H1 (cell line): ENCODE measurements at regions not wholly inside any gene's neighbourhood (a gene's known extent, or its start where the extent isn't known, plus 50 kb on each side); places are given as distances from the start of the nearest gene placed in this dataset.

ENCODE experiments used
- CTCF ChIA-PET: fragments of 300-600 bp; sonication (Branson Sonifier 250); formaldehyde crosslinking; loops from one replicate; lab custom pipeline; 2021; ENCODE audit not compliant: partially characterized antibody; lab: Charles Lee
- POLR2A ChIA-PET: fragments of 300-600 bp; sonication (Branson Sonifier 250); formaldehyde crosslinking; loops from one replicate; lab custom pipeline; 2021; ENCODE audit warnings: inconsistent platforms; ENCODE audit not compliant: partially characterized antibody; lab: Charles Lee
- DNase-seq, 2 experiments: peaks; one replicate each; pipeline versions ENCODE4 v3.0.0 to v3.0.0-alpha.2; 2010 to 2022; ENCODE audit warnings: low spot score in 2 of 2, low read depth in 1 of 2, mixed read lengths in 1 of 2
- FAIRE-seq: peaks from 2 replicates; lab custom pipeline; 2011; peaks lifted over from hg19 to GRCh38; lab: Jason Lieb, UNC
- H2AFZ ChIP-seq: 2 replicates; pipeline ENCODE4 v1.8.1; 2012; ENCODE audit warnings: low read length, inconsistent platforms
- H2AK5ac ChIP-seq: 2 replicates; pipeline ENCODE4 v1.6.1; 2013; ENCODE audit warnings: low read depth, low read length
- H2BK120ac ChIP-seq: replicated peaks from 2 replicates; pipeline ENCODE3; 2013; ENCODE audit warnings: low read depth, low read length, inconsistent platforms
- H2BK12ac ChIP-seq: 2 replicates; pipeline ENCODE4 v1.6.1; 2013; ENCODE audit warnings: low read depth, low read length
- H2BK15ac ChIP-seq: 2 replicates; pipeline ENCODE4 v1.6.1; 2013; ENCODE audit warnings: low read length
- H2BK20ac ChIP-seq: 2 replicates; pipeline ENCODE4 v1.6.1; 2013; ENCODE audit warnings: low read length
- H2BK5ac ChIP-seq: 2 replicates; pipeline ENCODE4 v1.6.1; 2013; ENCODE audit warnings: low read depth, low read length
- H3K14ac ChIP-seq: 2 replicates; pipeline ENCODE4 v1.6.1; 2013; ENCODE audit warnings: inconsistent platforms; ENCODE audit not compliant: insufficient read length
- H3K18ac ChIP-seq: 2 replicates; pipeline ENCODE4 v1.6.1; 2013; ENCODE audit warnings: low read length; ENCODE audit errors: extremely low read depth
- H3K23ac ChIP-seq: 2 replicates; pipeline ENCODE4 v1.6.1; 2013; ENCODE audit warnings: inconsistent platforms; ENCODE audit not compliant: insufficient read length
- H3K23me2 ChIP-seq: 2 replicates; pipeline ENCODE4 v1.6.1; 2013; ENCODE audit warnings: low read depth, low read length
- H3K27ac ChIP-seq: 2 replicates; pipeline ENCODE4 v1.6.1; 2011; ENCODE audit warnings: low read depth, low read length, inconsistent platforms
- H3K27me3 ChIP-seq, 4 experiments: replicated peaks in 1 of 4; 1 replicate in 1 of 4; 2 replicates in 3 of 4; pipeline versions ENCODE4 v1.6.1 to v1.8.1; 2011 to 2013; ENCODE audit warnings: low read length in 3 of 4, mild to moderate bottlenecking in 3 of 4, inconsistent platforms in 2 of 4, mixed read lengths in 2 of 4, moderate library complexity in 1 of 4; ENCODE audit not compliant: control insufficient read depth in 3 of 4, insufficient read depth in 3 of 4; ENCODE audit errors: extremely low read depth in 1 of 4
- H3K36me3 ChIP-seq, 4 experiments: 2 replicates each; pipeline versions ENCODE4 v1.6.1 to v1.8.1; 2011 to 2013; ENCODE audit warnings: mild to moderate bottlenecking in 4 of 4, low read length in 3 of 4, moderate library complexity in 2 of 4, control low read depth in 1 of 4, inconsistent platforms in 1 of 4; ENCODE audit not compliant: insufficient read depth in 4 of 4, control insufficient read depth in 2 of 4
- H3K4ac ChIP-seq: replicated peaks from 2 replicates; pipeline ENCODE3; 2013; ENCODE audit warnings: low read length, low read depth, mixed read lengths, inconsistent platforms; ENCODE audit not compliant: insufficient read length
- H3K4me1 ChIP-seq, 4 experiments: replicated peaks in 1 of 4; 1 replicate in 1 of 4; 2 replicates in 3 of 4; pipeline versions ENCODE4 v1.6.1 to v1.8.1; 2011 to 2013; ENCODE audit warnings: low read length in 3 of 4, inconsistent platforms in 2 of 4, mixed read lengths in 1 of 4; ENCODE audit not compliant: insufficient read depth in 4 of 4, control insufficient read depth in 3 of 4
- H3K4me2 ChIP-seq, 2 experiments: 2 replicates each; pipeline versions ENCODE4 v1.6.1 to v1.8.1; 2011 to 2013; ENCODE audit warnings: low read depth in 2 of 2, low read length in 2 of 2, control low read depth in 1 of 2, inconsistent platforms in 1 of 2, mild to moderate bottlenecking in 1 of 2; ENCODE audit not compliant: insufficient read depth in 1 of 2
- H3K4me3 ChIP-seq, 4 experiments: fragments of 200-600, 300-600 bp in 1 of 4; sonication (generic), shearing (Covaris generic), sonication (Bioruptor Twin) in 1 of 4; 2 replicates each; pipeline versions ENCODE4 v1.5.1 to v1.8.1; 2011 to 2016; ENCODE audit warnings: low read length in 4 of 4, low read depth in 3 of 4, control low read depth in 2 of 4, inconsistent platforms in 2 of 4, mild to moderate bottlenecking in 2 of 4, mixed read lengths in 1 of 4, moderate library complexity in 1 of 4; ENCODE audit not compliant: insufficient read depth in 2 of 4; ENCODE audit errors: extremely low read depth in 1 of 4
- H3K56ac ChIP-seq: replicated peaks from 2 replicates; pipeline ENCODE3; 2013; ENCODE audit warnings: low read depth, mild to moderate bottlenecking, mixed read lengths, low read length, inconsistent platforms; ENCODE audit not compliant: insufficient read length
- H3K79me1 ChIP-seq: 2 replicates; pipeline ENCODE4 v1.6.1; 2013; ENCODE audit warnings: low read depth, low read length, control low read depth
- H3K79me2 ChIP-seq, 2 experiments: 2 replicates each; pipeline versions ENCODE4 v1.6.1 to v1.8.1; 2012 to 2013; ENCODE audit warnings: low read length in 2 of 2, mild to moderate bottlenecking in 2 of 2, inconsistent platforms in 1 of 2; ENCODE audit not compliant: insufficient read depth in 2 of 2, control insufficient read depth in 1 of 2
- H3K9ac ChIP-seq, 4 experiments: replicated peaks in 1 of 4; 1 replicate in 1 of 4; 2 replicates in 3 of 4; pipeline versions ENCODE4 v1.6.1 to v1.8.1; 2011 to 2013; ENCODE audit warnings: low read depth in 3 of 4, low read length in 3 of 4, control low read depth in 2 of 4, mild to moderate bottlenecking in 2 of 4, moderate library complexity in 2 of 4, inconsistent platforms in 1 of 4; ENCODE audit errors: extremely low read depth in 1 of 4
- H3K9me3 ChIP-seq, 2 experiments: 2 replicates each; pipeline versions ENCODE4 v1.6.1 to v1.8.1; 2012 to 2013; ENCODE audit warnings: mild to moderate bottlenecking in 2 of 2, moderate library complexity in 2 of 2, control low read depth in 1 of 2, inconsistent platforms in 1 of 2, low read depth in 1 of 2, low read length in 1 of 2, mixed read lengths in 1 of 2; ENCODE audit not compliant: insufficient read depth in 2 of 2
- H4K20me1 ChIP-seq, 2 experiments: replicated peaks in 1 of 2; 2 replicates each; pipeline versions ENCODE3 to v1.8.1; 2011 to 2013; ENCODE audit warnings: inconsistent platforms in 2 of 2, low read length in 2 of 2, mild to moderate bottlenecking in 1 of 2; ENCODE audit not compliant: insufficient read depth in 2 of 2, control insufficient read depth in 1 of 2
- H4K5ac ChIP-seq: 2 replicates; pipeline ENCODE4 v1.6.1; 2013; ENCODE audit warnings: low read length, low read depth, mixed read lengths, inconsistent platforms; ENCODE audit not compliant: insufficient read length
- H4K8ac ChIP-seq: 2 replicates; pipeline ENCODE4 v1.8.0; 2013; ENCODE audit warnings: mild to moderate bottlenecking, moderate library complexity, low read length, inconsistent platforms; ENCODE audit not compliant: insufficient read depth; ENCODE audit errors: extremely low read depth
- H4K91ac ChIP-seq: replicated peaks from 2 replicates; pipeline ENCODE3; 2013; ENCODE audit warnings: low read length, mixed read lengths, inconsistent platforms; ENCODE audit not compliant: insufficient read length
- BACH1 ChIP-seq: IDR thresholded peaks from 2 replicates; pipeline ENCODE4 v1.6.1; 2012; ENCODE audit warnings: low read length, improper control_type of control experiment
- CBX5 ChIP-seq: fragments of 300-800, 300-1000 bp; sonication (generic); IDR thresholded peaks from 2 replicates; pipeline ENCODE4 v1.7.1; 2016; ENCODE audit warnings: antibody characterized with exemption, low read length, low read depth
- CHD1 ChIP-seq: IDR thresholded peaks from 2 replicates; pipeline ENCODE4 v1.6.1; 2012; ENCODE audit warnings: low read depth, low read length, improper control_type of control experiment
- CHD2 ChIP-seq: IDR thresholded peaks from 2 replicates; pipeline ENCODE4 v1.6.1; 2012; ENCODE audit warnings: low read length, improper control_type of control experiment
- CTBP2 ChIP-seq: IDR thresholded peaks from 2 replicates; pipeline ENCODE4 v1.7.0; 2011; ENCODE audit warnings: borderline replicate concordance, mild to moderate bottlenecking, moderate library complexity, mixed read lengths, low read length; ENCODE audit not compliant: insufficient read depth, insufficient read length
- EP300 ChIP-seq, 2 experiments: IDR thresholded peaks; 1 replicate in 1 of 2; 2 replicates in 1 of 2; pipeline ENCODE4 v1.6.1; 2011 to 2012; ENCODE audit warnings: low read depth in 2 of 2, low read length in 2 of 2, mild to moderate bottlenecking in 2 of 2, borderline replicate concordance in 1 of 2, inconsistent platforms in 1 of 2, moderate library complexity in 1 of 2
- POU5F1 ChIP-seq: IDR thresholded peaks from 2 replicates; pipeline ENCODE4 v1.6.1; 2011; ENCODE audit warnings: low read depth, mild to moderate bottlenecking, low read length, moderate library complexity
- RAD21 ChIP-seq, 2 experiments: IDR thresholded peaks in 1 of 2; conservative IDR thresholded peaks in 1 of 2; 2 replicates each; pipeline ENCODE4 v1.6.1; 2011; ENCODE audit warnings: low read depth in 2 of 2, low read length in 2 of 2, improper control_type of control experiment in 1 of 2, inconsistent platforms in 1 of 2, mild to moderate bottlenecking in 1 of 2, moderate library complexity in 1 of 2
- SP2 ChIP-seq: IDR thresholded peaks from 2 replicates; pipeline ENCODE4 v1.6.1; 2012; ENCODE audit warnings: mild to moderate bottlenecking, low read length, inconsistent platforms
- WGBS, 2 experiments: shearing (Covaris generic) in 1 of 2; methylation state at CpG; one replicate each; pipeline versions ENCODE4 v1.1.6 to v1.1.7; 2013 to 2015; ENCODE audit warnings: low lambda C conversion rate in 2 of 2, mixed read lengths in 2 of 2, inconsistent platforms in 1 of 2, low coverage in 1 of 2, missing lambda C conversion rate in 1 of 2; ENCODE audit not compliant: insufficient replicate concordance in 2 of 2, insufficient coverage in 1 of 2, insufficient read length in 1 of 2; ENCODE audit errors: extremely low coverage in 1 of 2, missing lambda C conversion rate in 1 of 2; 5-methylcytosine and 5-hydroxymethylcytosine counted together
- TF ChIP-seq, protein P1 (sequence below): IDR thresholded peaks from 2 replicates; pipeline ENCODE4 v1.6.1; 2011; ENCODE audit warnings: low read length, improper control_type of control experiment
- TF ChIP-seq, protein P2 (sequence below): IDR thresholded peaks from 2 replicates; pipeline ENCODE4 v1.6.1; 2012; ENCODE audit warnings: low read length, inconsistent platforms

DNA sequence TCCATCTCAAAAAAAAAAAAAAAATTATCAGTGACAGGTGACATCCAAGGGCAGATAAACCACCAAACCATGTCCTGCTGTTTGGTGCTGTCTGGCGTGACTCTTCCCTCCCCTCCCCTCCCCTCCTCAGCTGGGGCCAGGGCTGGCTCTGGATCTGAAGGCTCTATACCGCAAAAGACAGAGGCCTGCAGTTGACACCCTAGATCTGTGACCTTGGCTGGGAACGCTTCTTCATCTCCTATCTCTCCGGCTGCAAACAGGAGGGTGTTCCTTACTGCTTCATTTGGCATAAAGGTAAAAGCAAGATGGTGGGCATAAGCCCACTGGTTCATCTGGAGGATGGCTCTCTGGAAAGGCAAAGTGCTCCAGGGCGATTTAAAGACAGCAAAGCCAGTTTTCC is 126.8 kb upstream of the PRMT8 start:
- Histone ChIP-seq H4K5ac (no peak overlapping the region), H3K4me2 (no peak overlapping the region), H2AFZ (no peak overlapping the region), H2AK5ac (no peak overlapping the region), H4K8ac (no peak overlapping the region), H3K4me3 (no peak overlapping the region), H3K9ac (no peak overlapping the region), H3K27me3 (peaks cover 12 to 35% (median 34%) of the 10 kb centered on the region in 4 experiments), H4K91ac (no peak overlapping the region), H2BK15ac (no peak overlapping the region), H2BK5ac (no peak overlapping the region), H2BK20ac (no peak overlapping the region), H3K56ac (no peak overlapping the region), H3K36me3 (no peaks in the 10 kb centered on the region), H3K79me1 (no peaks in the 10 kb centered on the region), H3K9me3 (no peaks in the 10 kb centered on the region), H2BK120ac (no peak overlapping the region), H2BK12ac (no peak overlapping the region), H3K18ac (no peak overlapping the region), H3K14ac (no peak overlapping the region), H3K4me1 (peaks cover 0 to 7% (median 4%) of the 10 kb centered on the region in 4 experiments; a peak in 5 of 7 replicates), H3K23me2 (peaks cover 5% of the 10 kb centered on the region; the same call in 1 of the 2 replicates), H3K23ac (no peak overlapping the region), H4K20me1 (no peaks in the 10 kb centered on the region), H3K79me2 (no peaks in the 10 kb centered on the region), H3K4ac (no peak overlapping the region), H3K27ac (no peak overlapping the region)
- FAIRE-seq (no peak), DNase-seq (no peak)
- CTCF ChIA-PET = interaction anchor here (1.6 to 3.4 kb wide), 5 partner anchors 10 to 93 kb away, joined by 4 to 14 read pairs (median 7); no protein-coding TSS in a partner anchor
- 95% methylated on average over 5 of the region's 5 CpGs; no CpG with 5 or more reads in 1 of the 2 experiments for WGBS, 2 experiments
- POLR2A ChIA-PET = interaction anchor here (1.7 kb wide), 1 partner anchor 58 kb away, joined by 3 read pairs; no protein-coding TSS in a partner anchor
- TF ChIP-seq CTBP2 (no peak), CHD2 (no peak), SP2 (no peak), POU5F1 (no peak), CBX5 (no peak), EP300 (IDR thresholded peaks at IDR 0.05; ENCODE audit: borderline replicate concordance in 1 of 2, low read depth in 2 of 2, low read length in 2 of 2) (no peak), BACH1 (no peak), RAD21 (IDR thresholded peaks at IDR 0.05 in 1 of 2, conservative IDR thresholded peaks at IDR 0.05 in 1 of 2; ENCODE audit: low read depth in 2 of 2, low read length in 2 of 2) (no peak), CHD1 (no peak)
- TF ChIP-seq, protein P1, sequence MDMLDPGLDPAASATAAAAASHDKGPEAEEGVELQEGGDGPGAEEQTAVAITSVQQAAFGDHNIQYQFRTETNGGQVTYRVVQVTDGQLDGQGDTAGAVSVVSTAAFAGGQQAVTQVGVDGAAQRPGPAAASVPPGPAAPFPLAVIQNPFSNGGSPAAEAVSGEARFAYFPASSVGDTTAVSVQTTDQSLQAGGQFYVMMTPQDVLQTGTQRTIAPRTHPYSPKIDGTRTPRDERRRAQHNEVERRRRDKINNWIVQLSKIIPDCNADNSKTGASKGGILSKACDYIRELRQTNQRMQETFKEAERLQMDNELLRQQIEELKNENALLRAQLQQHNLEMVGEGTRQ = no peak
- TF ChIP-seq, protein P2, sequence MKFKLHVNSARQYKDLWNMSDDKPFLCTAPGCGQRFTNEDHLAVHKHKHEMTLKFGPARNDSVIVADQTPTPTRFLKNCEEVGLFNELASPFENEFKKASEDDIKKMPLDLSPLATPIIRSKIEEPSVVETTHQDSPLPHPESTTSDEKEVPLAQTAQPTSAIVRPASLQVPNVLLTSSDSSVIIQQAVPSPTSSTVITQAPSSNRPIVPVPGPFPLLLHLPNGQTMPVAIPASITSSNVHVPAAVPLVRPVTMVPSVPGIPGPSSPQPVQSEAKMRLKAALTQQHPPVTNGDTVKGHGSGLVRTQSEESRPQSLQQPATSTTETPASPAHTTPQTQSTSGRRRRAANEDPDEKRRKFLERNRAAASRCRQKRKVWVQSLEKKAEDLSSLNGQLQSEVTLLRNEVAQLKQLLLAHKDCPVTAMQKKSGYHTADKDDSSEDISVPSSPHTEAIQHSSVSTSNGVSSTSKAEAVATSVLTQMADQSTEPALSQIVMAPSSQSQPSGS = no peak
